Hepatocyte (in vitro differentiated cells): ENCODE measurements at regions not wholly inside any gene's neighbourhood (a gene's known extent, or its start where the extent isn't known, plus 50 kb on each side); places are given as distances from the start of the nearest gene placed in this dataset.

Source experiments
- EZH2 ChIP-seq: fragments of 200-600 bp; sonication (generic); IDR thresholded peaks from 2 replicates; pipeline ENCODE4 v1.6.1; 2016; ENCODE audit warnings: antibody characterized with exemption, mild to moderate bottlenecking, borderline replicate concordance
- EZH2phosphoT487 ChIP-seq: fragments of 200-600 bp; sonication (generic); IDR thresholded peaks from one replicate; pipeline ENCODE4 v1.6.1; 2018; ENCODE audit warnings: antibody characterized with exemption, mild to moderate bottlenecking, low read depth, moderate library complexity; ENCODE audit not compliant: unreplicated experiment, severe bottlenecking
- TF ChIP-seq, protein P1 (sequence below): fragments of 200-600 bp; sonication (generic); IDR thresholded peaks from 2 replicates; pipeline ENCODE4 v1.5.1; 2016; ENCODE audit warnings: antibody characterized with exemption, mild to moderate bottlenecking; ENCODE audit not compliant: poor library complexity

- TF ChIP-seq EZH2 (no peak), EZH2phosphoT487 (no peak)
- TF ChIP-seq, protein P1, sequence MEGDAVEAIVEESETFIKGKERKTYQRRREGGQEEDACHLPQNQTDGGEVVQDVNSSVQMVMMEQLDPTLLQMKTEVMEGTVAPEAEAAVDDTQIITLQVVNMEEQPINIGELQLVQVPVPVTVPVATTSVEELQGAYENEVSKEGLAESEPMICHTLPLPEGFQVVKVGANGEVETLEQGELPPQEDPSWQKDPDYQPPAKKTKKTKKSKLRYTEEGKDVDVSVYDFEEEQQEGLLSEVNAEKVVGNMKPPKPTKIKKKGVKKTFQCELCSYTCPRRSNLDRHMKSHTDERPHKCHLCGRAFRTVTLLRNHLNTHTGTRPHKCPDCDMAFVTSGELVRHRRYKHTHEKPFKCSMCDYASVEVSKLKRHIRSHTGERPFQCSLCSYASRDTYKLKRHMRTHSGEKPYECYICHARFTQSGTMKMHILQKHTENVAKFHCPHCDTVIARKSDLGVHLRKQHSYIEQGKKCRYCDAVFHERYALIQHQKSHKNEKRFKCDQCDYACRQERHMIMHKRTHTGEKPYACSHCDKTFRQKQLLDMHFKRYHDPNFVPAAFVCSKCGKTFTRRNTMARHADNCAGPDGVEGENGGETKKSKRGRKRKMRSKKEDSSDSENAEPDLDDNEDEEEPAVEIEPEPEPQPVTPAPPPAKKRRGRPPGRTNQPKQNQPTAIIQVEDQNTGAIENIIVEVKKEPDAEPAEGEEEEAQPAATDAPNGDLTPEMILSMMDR, result no peak
Measured at GRCh38 chr12:105888696-105889095, 250.1 kb downstream of the NUAK1 start.
